Stomach (tissue), 8 donors: ENCODE measurements at regions not wholly inside any gene's neighbourhood (a gene's known extent, or its start where the extent isn't known, plus 50 kb on each side); places are given as distances from the start of the nearest gene placed in this dataset.
A peak's percentile ranks its signal among the peaks of the same experiment; 100 is the strongest.

ENCODE experiments used
- DNase-seq, 2 donors: peaks; one replicate each; pipeline versions ENCODE4 v3.0.0 to v3.0.0-alpha.2; 2013 to 2019
- H3K27ac ChIP-seq, 5 donors: fragments of 200-600 bp in 4 of 5; sonication (generic) in 4 of 5; one replicate each; pipeline ENCODE4 v1.5.1; 2013 to 2019; ENCODE audit warnings: mild to moderate bottlenecking in 1 of 5, moderate library complexity in 1 of 5
- H3K27me3 ChIP-seq, 3 donors: fragments of 200-600 bp; sonication (generic); one replicate each; pipeline ENCODE4 v1.5.1; 2017 to 2019; ENCODE audit warnings: mixed run types in 1 of 3
- H3K36me3 ChIP-seq, 4 donors: fragments of 200-600 bp; sonication (generic); 1 replicate in 3 of 4; 2 replicates in 1 of 4; pipeline ENCODE4 v1.5.1; 2016 to 2019
- H3K4me1 ChIP-seq, 4 donors: fragments of 200-600 bp; sonication (generic); one replicate each; pipeline ENCODE4 v1.5.1; 2016 to 2019
- H3K4me3 ChIP-seq, 4 donors: fragments of 200-600 bp; sonication (generic) in 3 of 4; one replicate each; pipeline ENCODE4 v1.5.1; 2016 to 2019; ENCODE audit warnings: mild to moderate bottlenecking in 1 of 4
- H3K9me3 ChIP-seq, 4 donors: fragments of 200-600 bp; sonication (generic); one replicate each; pipeline ENCODE4 v1.5.1; 2016 to 2019
- CTCF ChIP-seq, 7 experiments: fragments of 450-650 bp in 4 of 7; fragments of 200-600 bp in 3 of 7; sonication (generic) in 3 of 7; IDR thresholded peaks; one replicate each; pipeline ENCODE4 v1.5.1; 2016 to 2019; ENCODE audit warnings: antibody characterized with exemption in 7 of 7, control low read depth in 2 of 7, mild to moderate bottlenecking in 1 of 7
- EP300 ChIP-seq: sonication (generic); formaldehyde crosslinking; IDR thresholded peaks from one replicate; pipeline ENCODE4 v1.6.1; 2017; ENCODE audit warnings: antibody characterized with exemption
- POLR2A ChIP-seq, 4 donors: fragments of 450-650 bp; IDR thresholded peaks; one replicate each; pipeline ENCODE4 v1.6.1; 2016; ENCODE audit warnings: antibody characterized with exemption in 4 of 4, control low read depth in 2 of 4, mild to moderate bottlenecking in 1 of 4, moderate library complexity in 1 of 4
- POLR2AphosphoS5 ChIP-seq, 3 donors: sonication (generic); formaldehyde crosslinking; IDR thresholded peaks; one replicate each; pipeline ENCODE4 v1.6.1; 2016; ENCODE audit warnings: antibody characterized with exemption in 3 of 3
- WGBS, 5 donors: extraction: QIAGEN DNeasy Blood & Tissue Kit in 3 of 5; methylation state at CpG; one replicate each; pipeline versions ENCODE4 v1.1.5 to v1.1.7; 2013 to 2018; 5-methylcytosine and 5-hydroxymethylcytosine counted together
- intact Hi-C: fragments of 100-400 bp; cut with DNase I; formaldehyde crosslinking; loops from one replicate; pipeline ENCODE4 v1.15.1; 2023; ENCODE audit warnings: low total_unique reads
- donor health status: healthy with polysubstance abuse.
- donor health status: Bipolar disorder and iron deficiency.
- donor health status: healthy.

GRCh38 chr16:73804456-73804855 is 492.2 kb upstream of the PSMD7 start:
- Histone ChIP-seq H3K27ac (no peak overlapping the region), H3K9me3 (no peaks in the 10 kb centered on the region), H3K4me1 (no peaks in the 10 kb centered on the region), H3K27me3 (no peaks in the 10 kb centered on the region), H3K36me3 (no peaks in the 10 kb centered on the region), H3K4me3 (no peak overlapping the region)
- no peak for DNase-seq
- TF ChIP-seq POLR2A (IDR thresholded peaks at IDR 0.05) (no peak), EP300 (no peak), CTCF (IDR thresholded peaks at IDR 0.05) (no peak), POLR2AphosphoS5 (IDR thresholded peaks at IDR 0.05) (no peak)
- intact Hi-C loops, result no loop called here
- 88 to 100% (median 92%) methylated on average over 1 of the region's 1 CpG for WGBS, 5 donors

GRCh38 chr16:73798471-73798870 is 498.1 kb upstream of the PSMD7 start:
- Histone ChIP-seq H3K9me3 (no peaks in the 10 kb centered on the region), H3K36me3 (no peaks in the 10 kb centered on the region), H3K27ac (no peak overlapping the region), H3K27me3 (no peaks in the 10 kb centered on the region), H3K4me1 (peaks cover 0 to 6% (median 0%) of the 10 kb centered on the region in 4 donors), H3K4me3 (no peak overlapping the region)
- WGBS, 5 donors, result 66 to 81% (median 76%) methylated on average over 5 of the region's 5 CpGs
- no peak for TF ChIP-seq POLR2A (IDR thresholded peaks at IDR 0.05)
- TF ChIP-seq EP300, result no peak
- no peak for TF ChIP-seq CTCF (IDR thresholded peaks at IDR 0.05)
- no peak for TF ChIP-seq POLR2AphosphoS5 (IDR thresholded peaks at IDR 0.05)
- intact Hi-C loops, result no loop called here
- peak in 1 of 2 donors; percentile 37 for DNase-seq

GRCh38 chr16:73797115-73797514 is 499.5 kb upstream of the PSMD7 start:
- WGBS, 5 donors, result 88 to 97% (median 95%) methylated on average over 1 of the region's 1 CpG
- Histone ChIP-seq H3K27ac (no peak overlapping the region), H3K4me1 (peaks cover 0 to 13% (median 0%) of the 10 kb centered on the region in 4 donors), H3K9me3 (no peaks in the 10 kb centered on the region), H3K4me3 (no peak overlapping the region), H3K27me3 (no peaks in the 10 kb centered on the region), H3K36me3 (no peaks in the 10 kb centered on the region)
- intact Hi-C loops, result no loop called here
- TF ChIP-seq EP300 (no peak), POLR2AphosphoS5 (IDR thresholded peaks at IDR 0.05) (no peak), CTCF (IDR thresholded peaks at IDR 0.05) (no peak), POLR2A (IDR thresholded peaks at IDR 0.05) (no peak)
- DNase-seq, result no peak

GRCh38 chr16:73796241-73796640 is 500.4 kb upstream of the PSMD7 start:
- Histone ChIP-seq H3K4me3 (no peak overlapping the region), H3K9me3 (no peaks in the 10 kb centered on the region), H3K27me3 (no peaks in the 10 kb centered on the region), H3K36me3 (no peaks in the 10 kb centered on the region), H3K27ac (no peak overlapping the region), H3K4me1 (peaks cover 0 to 13% (median 0%) of the 10 kb centered on the region in 4 donors)
- intact Hi-C loops, result no loop called here
- TF ChIP-seq POLR2AphosphoS5 (IDR thresholded peaks at IDR 0.05) (no peak), POLR2A (IDR thresholded peaks at IDR 0.05) (no peak)
- whole genome bisulfite sequencing, 5 donors, result 63 to 75% (median 70%) methylated on average over 4 of the region's 4 CpGs
- DNase-seq, result no peak

- Histone ChIP-seq H3K36me3 (no peaks in the 10 kb centered on the region), H3K4me1 (peaks cover 0 to 13% (median 0%) of the 10 kb centered on the region in 4 donors), H3K4me3 (no peak overlapping the region), H3K9me3 (no peaks in the 10 kb centered on the region), H3K27ac (no peak overlapping the region), H3K27me3 (no peaks in the 10 kb centered on the region)
- TF ChIP-seq POLR2A (IDR thresholded peaks at IDR 0.05) (no peak), EP300 (no peak), POLR2AphosphoS5 (IDR thresholded peaks at IDR 0.05) (no peak), CTCF (IDR thresholded peaks at IDR 0.05) (no peak)
- WGBS, 5 donors, result 33 to 56% (median 44%) methylated on average over 3 of the region's 3 CpGs
- intact Hi-C loops, result no loop called here
- DNase-seq, result peak in 1 of 2 donors; percentile 48
Measured at GRCh38 chr16:73794994-73795393, 501.6 kb upstream of the PSMD7 start.
